Breast epithelium (tissue), 4 donors: ENCODE measurements at regions not wholly inside any gene's neighbourhood (a gene's known extent, or its start where the extent isn't known, plus 50 kb on each side); places are given as distances from the start of the nearest gene placed in this dataset.

Source experiments
- DNase-seq, 2 donors: peaks; one replicate each; pipeline ENCODE4 v3.0.0-alpha.2; 2019; ENCODE audit warnings: low spot score in 2 of 2
- H3K27ac ChIP-seq, 2 donors: fragments of 200-600 bp; sonication (generic) in 1 of 2; one replicate each; pipeline ENCODE4 v1.5.1; 2016 to 2019; ENCODE audit warnings: mild to moderate bottlenecking in 1 of 2
- H3K27me3 ChIP-seq, 2 donors: fragments of 200-600 bp; sonication (generic) in 1 of 2; one replicate each; pipeline versions ENCODE4 v1.5.1 to v1.6.0; 2017 to 2019; ENCODE audit warnings: control low read depth in 1 of 2, mild to moderate bottlenecking in 1 of 2
- H3K36me3 ChIP-seq: fragments of 200-600 bp; one replicate; pipeline ENCODE4 v1.5.1; 2019
- H3K4me1 ChIP-seq, 2 donors: fragments of 200-600 bp; sonication (generic); one replicate each; pipeline ENCODE4 v1.5.1; 2016 to 2019; ENCODE audit warnings: control low read depth in 1 of 2
- H3K4me3 ChIP-seq, 3 donors: fragments of 200-600 bp; sonication (generic); 1 replicate in 2 of 3; 2 replicates in 1 of 3; pipeline ENCODE4 v1.5.1; 2016 to 2019; ENCODE audit warnings: mild to moderate bottlenecking in 3 of 3, moderate library complexity in 2 of 3
- H3K9me3 ChIP-seq, 2 donors: fragments of 200-600 bp; sonication (generic) in 1 of 2; one replicate each; pipeline ENCODE4 v1.5.1; 2016 to 2019; ENCODE audit warnings: control low read depth in 1 of 2
- CTCF ChIP-seq, 3 donors: fragments of 450-650 bp; IDR thresholded peaks; one replicate each; pipeline ENCODE4 v1.5.1; 2016 to 2017; ENCODE audit warnings: antibody characterized with exemption in 3 of 3, mild to moderate bottlenecking in 3 of 3, moderate library complexity in 3 of 3
- POLR2A ChIP-seq: fragments of 450-650 bp; IDR thresholded peaks from one replicate; pipeline ENCODE4 v1.6.1; 2016; ENCODE audit warnings: antibody characterized with exemption, mild to moderate bottlenecking, moderate library complexity
- POLR2AphosphoS5 ChIP-seq, 3 donors: sonication (generic); formaldehyde crosslinking; IDR thresholded peaks; one replicate each; pipeline ENCODE4 v1.6.1; 2017; ENCODE audit warnings: antibody characterized with exemption in 3 of 3
- intact Hi-C: fragments of 100-400 bp; cut with DNase I; formaldehyde crosslinking; loops from one replicate; pipeline ENCODE4 v1.15.1; 2023; ENCODE audit warnings: low total_unique reads

- H3K27me3 ChIP-seq, result no peaks in the 10 kb centered on the region
- H3K4me1 ChIP-seq, result no peaks in the 10 kb centered on the region
- no peak for TF ChIP-seq POLR2A
- TF ChIP-seq POLR2AphosphoS5 (IDR thresholded peaks at IDR 0.05), result no peak
- no peak for TF ChIP-seq CTCF (IDR thresholded peaks at IDR 0.05)
- no peak overlapping the region for H3K4me3 ChIP-seq
- no peak for DNase-seq
- H3K36me3 ChIP-seq, result no peaks in the 10 kb centered on the region
- H3K27ac ChIP-seq, result no peak overlapping the region
- no peaks in the 10 kb centered on the region for H3K9me3 ChIP-seq
- intact Hi-C loops, result loop anchor here (1.0 kb wide), 1 partner anchor 13 kb away; no protein-coding TSS in a partner anchor
These were observed 241.8 kb upstream of the PREP start for GRCh38 chr6:105644691-105645090.

DNA sequence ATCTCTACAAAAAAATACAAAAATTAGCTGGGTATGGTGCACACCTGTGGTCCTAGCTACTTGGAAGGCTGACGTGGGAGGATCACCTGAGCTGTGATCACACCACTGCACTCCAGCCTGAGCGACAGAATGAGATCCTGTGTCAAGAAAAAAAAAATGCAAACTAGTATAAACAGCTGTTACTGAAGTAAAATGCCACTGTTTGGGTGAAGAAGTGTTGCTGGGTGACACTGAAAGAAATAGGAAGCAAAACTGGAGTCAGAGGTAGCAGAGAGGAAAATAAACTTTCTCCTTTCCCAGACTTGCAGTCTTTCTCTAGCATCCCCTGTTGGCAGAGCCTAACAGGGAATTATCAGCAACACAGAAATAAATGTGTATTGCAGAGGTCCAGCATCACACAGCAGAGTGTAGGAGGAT is 241.2 kb upstream of the PREP start:
- no peak for DNase-seq
- Histone ChIP-seq H3K4me3 (no peak overlapping the region), H3K27me3 (no peaks in the 10 kb centered on the region), H3K4me1 (no peaks in the 10 kb centered on the region), H3K9me3 (no peaks in the 10 kb centered on the region), H3K27ac (no peak overlapping the region), H3K36me3 (no peaks in the 10 kb centered on the region)
- TF ChIP-seq CTCF (IDR thresholded peaks at IDR 0.05) (no peak), POLR2AphosphoS5 (IDR thresholded peaks at IDR 0.05) (no peak), POLR2A (no peak)
- intact Hi-C loops, result loop anchor here (1.0 kb wide), 1 partner anchor 13 kb away; no protein-coding TSS in a partner anchor

DNA sequence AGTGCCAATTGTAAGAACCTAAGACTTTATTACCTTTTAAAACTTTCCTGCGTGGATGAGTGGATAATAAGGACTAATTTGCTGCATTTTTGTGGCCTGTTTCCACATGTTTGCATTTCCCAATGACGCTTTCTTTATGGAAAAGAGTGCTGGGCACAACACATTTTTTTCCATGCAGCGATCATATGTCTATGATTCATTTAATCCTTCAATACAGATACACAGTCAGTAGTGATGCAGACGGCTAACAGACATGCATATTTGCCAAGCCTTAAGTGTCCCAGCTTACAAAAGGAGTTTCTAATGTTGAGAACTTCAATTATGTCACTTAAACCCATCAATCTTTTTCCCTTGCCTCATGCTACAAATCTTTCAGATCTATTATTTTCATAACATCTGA is 239.8 kb upstream of the PREP start:
- Histone ChIP-seq H3K4me3 (no peak overlapping the region), H3K27ac (no peak overlapping the region), H3K9me3 (no peaks in the 10 kb centered on the region), H3K27me3 (no peaks in the 10 kb centered on the region), H3K36me3 (no peaks in the 10 kb centered on the region), H3K4me1 (no peaks in the 10 kb centered on the region)
- TF ChIP-seq POLR2A (no peak), CTCF (IDR thresholded peaks at IDR 0.05) (no peak), POLR2AphosphoS5 (IDR thresholded peaks at IDR 0.05) (no peak)
- intact Hi-C loops, result no loop called here
- no peak for DNase-seq

DNA sequence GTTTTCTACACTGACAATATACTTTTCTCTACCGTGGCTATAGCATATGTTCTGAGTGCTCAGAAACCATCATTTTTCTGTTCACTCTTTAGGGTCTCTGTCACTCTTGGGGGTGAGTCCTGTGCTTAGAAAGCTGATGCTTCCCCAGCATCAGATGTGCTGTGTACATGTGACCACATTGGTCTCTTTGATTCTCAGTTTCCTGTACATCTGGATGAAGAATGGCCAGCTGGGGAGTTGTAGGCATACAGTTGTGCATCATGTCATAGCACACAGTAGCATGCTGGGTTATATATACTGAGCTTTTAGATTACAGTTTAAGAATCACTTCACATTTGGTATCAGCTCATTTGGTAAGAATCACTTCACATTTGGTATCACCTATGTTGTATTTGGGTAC is 238.6 kb upstream of the PREP start:
- no peak for TF ChIP-seq POLR2AphosphoS5 (IDR thresholded peaks at IDR 0.05)
- TF ChIP-seq POLR2A, result no peak
- TF ChIP-seq CTCF (IDR thresholded peaks at IDR 0.05), result no peak
- H3K36me3 ChIP-seq, result no peaks in the 10 kb centered on the region
- no peaks in the 10 kb centered on the region for H3K4me1 ChIP-seq
- no peak overlapping the region for H3K4me3 ChIP-seq
- H3K27ac ChIP-seq, result no peak overlapping the region
- no peak for DNase-seq
- intact Hi-C loops, result no loop called here
- H3K9me3 ChIP-seq, result no peaks in the 10 kb centered on the region
- H3K27me3 ChIP-seq, result no peaks in the 10 kb centered on the region

DNA sequence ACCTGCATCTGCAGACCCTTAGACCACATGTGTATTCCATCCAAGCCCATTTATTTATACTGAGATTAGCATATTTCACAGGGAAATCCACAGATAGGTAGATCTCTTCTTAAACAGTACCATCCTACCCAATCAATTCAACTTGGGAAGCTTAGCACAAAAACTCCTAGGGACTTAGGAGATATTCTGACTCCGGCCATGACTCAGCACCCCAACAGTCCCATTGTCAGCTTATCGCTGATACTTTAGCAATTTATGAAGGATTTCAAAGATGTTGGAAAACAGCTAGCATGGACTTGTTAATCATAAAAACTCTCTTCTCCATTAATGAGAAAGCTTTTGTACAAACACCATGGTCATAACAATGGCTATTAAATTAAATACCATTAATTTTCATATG is 236.2 kb upstream of the PREP start:
- no peak for DNase-seq
- intact Hi-C loops, result no loop called here
- H3K4me1 ChIP-seq, result no peaks in the 10 kb centered on the region
- H3K27me3 ChIP-seq, result no peaks in the 10 kb centered on the region
- H3K36me3 ChIP-seq, result no peaks in the 10 kb centered on the region
- TF ChIP-seq POLR2A (no peak), POLR2AphosphoS5 (IDR thresholded peaks at IDR 0.05) (no peak), CTCF (IDR thresholded peaks at IDR 0.05) (no peak)
- H3K4me3 ChIP-seq, result no peak overlapping the region
- no peak overlapping the region for H3K27ac ChIP-seq
- no peaks in the 10 kb centered on the region for H3K9me3 ChIP-seq
